ENCODE measurements at regions not wholly inside any gene's neighbourhood (a gene's known extent, or its start where the extent isn't known, plus 50 kb on each side); places are given as distances from the start of the nearest gene placed in this dataset.

DNA sequence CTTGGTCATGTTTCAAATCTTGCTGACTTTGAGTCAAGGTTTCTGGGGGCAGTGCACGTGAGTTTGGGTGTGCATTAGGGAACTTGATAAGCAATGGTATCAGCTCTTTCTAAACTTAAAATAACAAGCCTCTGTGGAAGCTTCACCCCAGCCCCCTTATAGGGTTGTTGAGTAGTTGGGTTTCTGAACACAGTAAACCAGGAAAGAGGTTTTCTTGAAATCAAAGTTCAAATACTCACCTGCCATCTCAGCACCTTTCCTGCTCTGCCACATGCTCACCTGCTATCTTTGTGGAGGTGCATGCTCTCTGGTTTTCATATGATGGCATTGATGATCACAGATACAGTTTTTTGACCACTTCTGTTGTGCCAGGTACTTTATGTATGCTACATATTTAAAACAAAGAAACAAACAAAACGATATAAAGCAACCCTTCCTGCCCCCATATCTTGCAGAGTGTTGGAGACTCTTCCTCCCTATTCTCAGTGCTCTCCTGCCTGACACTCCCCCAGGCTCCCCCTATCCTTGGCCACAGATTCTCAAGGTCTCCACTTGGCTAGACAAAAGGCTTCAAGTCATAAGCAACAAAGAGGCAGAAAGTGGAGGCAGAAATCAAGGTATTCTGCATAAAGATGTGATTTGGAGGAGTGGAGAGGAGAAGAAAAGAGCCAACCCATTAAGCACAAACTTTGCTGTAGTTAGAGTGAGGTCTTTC lies 360.6 kb downstream of the CYRIA start:
- Mint-ChIP-seq H3K27ac (no peak overlapping the region), H3K36me3 (ENCODE audit: low read depth) (no peaks in the 10 kb centered on the region), H3K27me3 (peaks cover 16% of the 10 kb centered on the region), H3K9me3 (peaks cover 3% of the 10 kb centered on the region), H3K4me1 (peaks cover 2% of the 10 kb centered on the region), H3K4me3 (no peak overlapping the region)
- ATAC-seq (ENCODE audit: low read depth) (no peak), DNase-seq (no peak)
- ChIA-PET POLR2A (no interaction called here), CTCF (no interaction called here)
- intact Hi-C loops (cut with micrococcal nuclease) = no loop called here
- TF ChIP-seq, protein P1, sequence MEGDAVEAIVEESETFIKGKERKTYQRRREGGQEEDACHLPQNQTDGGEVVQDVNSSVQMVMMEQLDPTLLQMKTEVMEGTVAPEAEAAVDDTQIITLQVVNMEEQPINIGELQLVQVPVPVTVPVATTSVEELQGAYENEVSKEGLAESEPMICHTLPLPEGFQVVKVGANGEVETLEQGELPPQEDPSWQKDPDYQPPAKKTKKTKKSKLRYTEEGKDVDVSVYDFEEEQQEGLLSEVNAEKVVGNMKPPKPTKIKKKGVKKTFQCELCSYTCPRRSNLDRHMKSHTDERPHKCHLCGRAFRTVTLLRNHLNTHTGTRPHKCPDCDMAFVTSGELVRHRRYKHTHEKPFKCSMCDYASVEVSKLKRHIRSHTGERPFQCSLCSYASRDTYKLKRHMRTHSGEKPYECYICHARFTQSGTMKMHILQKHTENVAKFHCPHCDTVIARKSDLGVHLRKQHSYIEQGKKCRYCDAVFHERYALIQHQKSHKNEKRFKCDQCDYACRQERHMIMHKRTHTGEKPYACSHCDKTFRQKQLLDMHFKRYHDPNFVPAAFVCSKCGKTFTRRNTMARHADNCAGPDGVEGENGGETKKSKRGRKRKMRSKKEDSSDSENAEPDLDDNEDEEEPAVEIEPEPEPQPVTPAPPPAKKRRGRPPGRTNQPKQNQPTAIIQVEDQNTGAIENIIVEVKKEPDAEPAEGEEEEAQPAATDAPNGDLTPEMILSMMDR (IDR thresholded peaks at IDR 0.05) = no peak

DNA sequence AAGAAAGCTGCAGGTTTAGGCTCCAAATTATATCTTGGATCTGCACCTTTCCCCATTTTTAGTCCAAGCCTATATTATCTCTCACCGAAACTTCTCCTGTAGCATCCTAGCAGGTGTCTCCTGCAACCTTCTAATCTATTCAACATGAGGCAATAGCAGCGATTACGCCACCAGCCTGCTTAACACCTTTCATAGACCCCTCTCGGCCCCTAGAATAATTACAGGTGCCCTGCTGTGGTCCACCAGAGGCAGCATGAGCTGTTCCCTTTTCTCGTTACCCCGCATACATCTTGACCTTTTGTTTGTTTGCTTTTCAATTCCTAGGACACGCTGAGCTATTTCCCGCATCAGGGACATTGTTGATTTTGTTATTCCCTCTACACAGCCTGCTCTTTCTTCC lies 361.9 kb downstream of the CYRIA start:
- intact Hi-C loops (cut with micrococcal nuclease) = no loop called here
- TF ChIP-seq, protein P1 (IDR thresholded peaks at IDR 0.05) = no peak
- ChIA-PET CTCF (no interaction called here), POLR2A (no interaction called here)
- Mint-ChIP-seq H3K9me3 (peaks cover 3% of the 10 kb centered on the region), H3K27me3 (peaks cover 16% of the 10 kb centered on the region), H3K36me3 (ENCODE audit: low read depth) (no peaks in the 10 kb centered on the region), H3K4me1 (peaks cover 2% of the 10 kb centered on the region), H3K4me3 (no peak overlapping the region), H3K27ac (no peak overlapping the region)
- no peak for DNase-seq
- no peak for ATAC-seq (ENCODE audit: low read depth)

GRCh38 chr2:16303273-16303577 lies 362.4 kb downstream of the CYRIA start:
- Mint-ChIP-seq H3K4me1 (peaks cover 2% of the 10 kb centered on the region), H3K9me3 (peaks cover 3% of the 10 kb centered on the region), H3K4me3 (no peak overlapping the region), H3K27me3 (peaks cover 16% of the 10 kb centered on the region), H3K36me3 (ENCODE audit: low read depth) (no peaks in the 10 kb centered on the region), H3K27ac (no peak overlapping the region)
- POLR2A ChIA-PET = no interaction called here
- no peak for ATAC-seq (ENCODE audit: low read depth)
- TF ChIP-seq, protein P1 (IDR thresholded peaks at IDR 0.05) = no peak
- intact Hi-C loops (cut with micrococcal nuclease) = no loop called here
- no peak for DNase-seq
- CTCF ChIA-PET = no interaction called here

DNA sequence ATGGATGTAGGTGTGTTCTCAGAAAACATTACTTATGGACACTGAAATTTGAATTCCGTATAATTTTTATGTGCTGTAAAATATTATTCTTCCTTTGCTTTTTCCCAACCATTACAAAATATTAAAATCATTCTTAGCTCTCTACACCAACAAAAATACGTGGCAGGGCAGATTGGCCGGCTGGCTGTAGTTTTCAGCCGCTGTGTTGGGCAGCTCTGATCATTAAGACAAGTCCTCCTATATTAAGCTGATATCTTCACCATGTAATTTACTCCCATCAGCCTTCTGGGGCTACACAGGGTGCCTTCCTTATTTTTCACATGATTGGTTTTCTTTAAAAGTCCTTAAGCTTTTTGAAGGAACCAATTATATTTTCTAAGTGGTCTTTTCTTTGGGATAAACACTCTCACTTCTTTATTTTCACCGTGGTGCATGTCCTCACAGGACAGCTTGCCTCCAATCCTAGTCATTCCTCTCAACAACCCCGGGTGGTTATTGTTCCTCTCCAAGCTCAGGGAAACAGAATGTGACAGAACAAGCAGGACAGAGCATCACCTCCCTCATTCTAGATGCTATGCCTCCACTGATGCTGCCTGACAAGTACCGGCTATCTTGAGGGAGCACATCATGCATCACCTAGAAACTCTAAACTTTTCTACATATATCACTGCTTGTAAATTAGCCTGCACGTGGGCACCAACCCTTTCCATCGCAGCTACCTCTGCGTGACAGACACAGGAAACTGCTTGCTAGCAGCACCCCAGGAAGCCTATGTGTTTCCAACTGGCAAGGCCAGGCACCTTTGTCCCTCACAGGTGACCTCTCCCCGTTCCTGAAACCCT lies 362.3 kb downstream of the MYCN start:
- POLR2A ChIA-PET = no interaction called here
- ATAC-seq (ENCODE audit: low read depth) (no peak), DNase-seq (no peak)
- Mint-ChIP-seq H3K9me3 (peaks cover 3% of the 10 kb centered on the region), H3K4me3 (no peak overlapping the region), H3K27ac (no peak overlapping the region), H3K4me1 (peaks cover 2% of the 10 kb centered on the region), H3K27me3 (peaks cover 16% of the 10 kb centered on the region), H3K36me3 (ENCODE audit: low read depth) (no peaks in the 10 kb centered on the region)
- intact Hi-C loops (cut with micrococcal nuclease) = no loop called here
- CTCF ChIA-PET = no interaction called here
- TF ChIP-seq, protein P1 (IDR thresholded peaks at IDR 0.05) = no peak

DNA sequence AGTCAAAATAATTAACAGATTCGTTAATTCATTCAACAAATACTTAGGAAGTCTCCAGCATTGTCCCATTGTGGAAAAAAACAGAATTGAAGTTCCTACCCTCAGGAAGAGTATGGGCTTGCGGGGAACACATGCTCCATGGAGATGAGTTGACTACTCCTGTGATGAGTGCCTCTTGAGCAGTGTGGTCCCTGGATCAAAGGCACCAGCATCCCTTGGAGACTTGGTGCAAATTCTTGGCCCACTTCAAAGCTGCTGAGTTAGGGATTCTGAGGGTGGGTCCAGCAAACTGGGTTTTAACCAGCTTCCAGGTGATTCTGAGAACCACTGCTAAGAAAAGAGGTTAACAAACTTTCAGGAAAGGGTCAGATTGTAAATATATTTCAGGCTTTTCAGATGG lies 361.6 kb downstream of the MYCN start:
- ChIA-PET POLR2A (no interaction called here), CTCF (no interaction called here)
- TF ChIP-seq, protein P1 (IDR thresholded peaks at IDR 0.05) = no peak
- Mint-ChIP-seq H3K36me3 (ENCODE audit: low read depth) (no peaks in the 10 kb centered on the region), H3K9me3 (peaks cover 3% of the 10 kb centered on the region), H3K4me1 (peaks cover 2% of the 10 kb centered on the region), H3K27ac (no peak overlapping the region), H3K27me3 (peaks cover 16% of the 10 kb centered on the region), H3K4me3 (no peak overlapping the region)
- ATAC-seq (ENCODE audit: low read depth) = no peak
- intact Hi-C loops (cut with micrococcal nuclease) = no loop called here
- DNase-seq = no peak

All from activated B cell treated with CpG ODN at 0.5 μM for 24 hours (primary cell).